ENCODE measurements at regions not wholly inside any gene's neighbourhood (a gene's known extent, or its start where the extent isn't known, plus 50 kb on each side); places are given as distances from the start of the nearest gene placed in this dataset.

GRCh38 chr1:70586046-70586445 lies 175.0 kb downstream of the CTH start:
- Histone ChIP-seq H3K4me1 (ENCODE audit: insufficient read depth, low read length) (peaks cover 6% of the 10 kb centered on the region; the same call in 1 of the 2 replicates), H2BK120ac (ENCODE audit: low read depth, low read length, poor library complexity, severe bottlenecking) (no peak overlapping the region), H3T11ph (ENCODE audit: low read length) (no peak overlapping the region), H3K23me2 (ENCODE audit: insufficient read length, low read depth, low read length, poor library complexity, severe bottlenecking) (no peaks in the 10 kb centered on the region), H4K8ac (replicated peaks; ENCODE audit: insufficient read length, low read depth, low read length) (no peak overlapping the region), H4K20me1 (ENCODE audit: control insufficient read depth, insufficient read depth, insufficient read length) (no peaks in the 10 kb centered on the region), H3K4ac (ENCODE audit: low read depth, low read length) (no peak overlapping the region), H3K4me2 (ENCODE audit: insufficient read depth, insufficient read length, low read length) (peak overlapping the region; percentile 35), H2AK5ac (ENCODE audit: insufficient read length, low read length) (no peak overlapping the region), H3K23ac (ENCODE audit: insufficient read length, low read depth, low read length) (no peak overlapping the region), H3K14ac (ENCODE audit: insufficient read depth, low read length) (no peak overlapping the region), H3K18ac (ENCODE audit: insufficient read length, low read depth, low read length) (no peak overlapping the region), H2AFZ (ENCODE audit: low read length) (no peak overlapping the region), H3K9me3 (ENCODE audit: control insufficient read depth, low read depth, low read length) (no peaks in the 10 kb centered on the region), H3K9ac (ENCODE audit: extremely low read depth, insufficient read length, low read length) (no peak overlapping the region), H4K5ac (ENCODE audit: insufficient read length, low read depth, low read length) (no peak overlapping the region), H2BK20ac (ENCODE audit: low read depth, low read length, poor library complexity, severe bottlenecking) (no peak overlapping the region), H3K56ac (ENCODE audit: insufficient read length, low read depth, low read length) (no peak overlapping the region), H2BK12ac (ENCODE audit: insufficient read length, low read depth, low read length) (no peak overlapping the region), H3K27ac (ENCODE audit: insufficient read length, low read depth, low read length) (no peak overlapping the region), H3K79me1 (ENCODE audit: insufficient read depth, low read depth, low read length, poor library complexity, severe bottlenecking) (no peaks in the 10 kb centered on the region), H2BK5ac (ENCODE audit: insufficient read length, low read length) (no peak overlapping the region), H3K79me2 (ENCODE audit: insufficient read depth, low read length) (no peaks in the 10 kb centered on the region), H4K91ac (ENCODE audit: insufficient read length, low read depth, low read length) (no peak overlapping the region), H2BK15ac (ENCODE audit: low read depth, low read length) (no peak overlapping the region), H3K27me3 (ENCODE audit: insufficient read depth, low read length) (no peaks in the 10 kb centered on the region)
- peak overlapping the region; percentile 68 to 80 (median 76); a peak in 5 of 7 replicates for H3K27ac Mint-ChIP-seq
- no peak for DNase-seq
- H3K36me3 Mint-ChIP-seq (ENCODE audit: insufficient read depth in 1 of 3, low read depth in 3 of 3), result peaks cover 5 to 20% (median 16%) of the 10 kb centered on the region in 3 experiments; a peak in 6 of 7 replicates
- no peak for TF ChIP-seq CTCF (conservative IDR thresholded peaks at IDR 0.05)
- H3K4me1 Mint-ChIP-seq, result peaks cover 39 to 41% of the 10 kb centered on the region in 2 experiments
- H3K4me3 Mint-ChIP-seq, result no peak overlapping the region
- no CpG with 5 or more reads among the region's 1 CpG for WGBS (ENCODE audit: extremely low coverage, insufficient read length, low lambda C conversion rate)
- H3K9me3 Mint-ChIP-seq, result peaks cover 19 to 22% of the 10 kb centered on the region in 2 experiments
- H3K27me3 Mint-ChIP-seq (ENCODE audit: low read depth), result 0 out of 2 replicates have a peak, but pooled peaks cover 1% of the 10 kb centered on the region

All from H9 (cell line).